SIG-M5 (cell line): ENCODE measurements at regions not wholly inside any gene's neighbourhood (a gene's known extent, or its start where the extent isn't known, plus 50 kb on each side); places are given as distances from the start of the nearest gene placed in this dataset.
"Not testable (repeated sequence)": the region's sequence is repeated elsewhere in the genome, so short reads cannot be mapped to it uniquely, and the experiment has no call there.

Source experiments
- DNase-seq: peaks from one replicate; lab custom pipeline; 2025; lab: John Stamatoyannopoulos, UW

DNA sequence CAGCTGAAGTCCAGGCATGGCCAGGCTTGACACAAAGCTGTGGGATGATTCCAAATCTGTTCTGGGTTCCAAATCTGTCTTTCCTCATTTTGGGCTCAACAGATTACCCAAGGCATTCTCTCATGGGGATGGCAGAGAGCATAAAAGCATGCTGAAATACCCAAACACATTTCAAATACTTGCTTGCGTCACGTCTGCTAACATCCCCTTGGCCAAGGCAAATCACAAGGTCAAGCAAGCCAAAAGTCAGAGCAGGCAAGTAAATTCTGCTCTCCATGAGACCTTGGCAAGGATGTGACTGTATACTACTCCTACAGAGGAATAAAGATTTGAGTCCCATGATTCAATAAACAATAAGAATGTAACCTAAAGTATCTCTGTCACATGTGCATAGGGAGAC, 306.7 kb downstream of the EPB41L4A start:
- no peak for DNase-seq

DNA sequence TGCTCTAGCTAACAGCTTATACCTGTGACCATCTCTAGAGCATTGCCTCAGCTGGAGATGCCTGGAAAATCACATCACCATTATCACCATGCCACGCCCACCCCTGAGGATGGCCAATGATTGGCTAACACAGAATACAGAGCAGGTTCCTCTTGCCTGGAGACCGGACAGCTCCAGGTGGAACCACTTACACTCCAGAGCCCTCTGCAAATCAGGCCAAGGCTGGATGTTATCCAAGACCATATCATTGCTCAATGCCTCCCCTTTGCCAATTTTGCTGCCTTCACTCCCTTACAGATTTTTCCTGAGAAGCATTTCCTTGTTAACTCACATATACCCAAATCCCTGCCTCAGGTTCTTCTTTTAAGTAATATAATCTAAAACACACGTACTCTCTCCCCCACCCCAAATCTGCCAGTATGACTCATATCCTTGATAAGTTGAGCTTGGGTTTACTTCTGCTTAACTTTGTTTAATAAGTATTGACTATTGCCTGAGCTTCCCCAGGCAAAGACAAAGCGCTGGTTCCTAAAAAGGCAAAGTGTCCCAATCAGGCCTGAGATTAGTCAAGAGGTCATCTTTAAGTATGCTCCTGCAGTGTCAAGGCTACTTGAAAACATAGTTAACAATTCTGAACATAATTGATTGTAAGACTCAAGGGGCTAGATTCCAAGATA, 309.6 kb downstream of the EPB41L4A start:
- DNase-seq = no peak

DNA sequence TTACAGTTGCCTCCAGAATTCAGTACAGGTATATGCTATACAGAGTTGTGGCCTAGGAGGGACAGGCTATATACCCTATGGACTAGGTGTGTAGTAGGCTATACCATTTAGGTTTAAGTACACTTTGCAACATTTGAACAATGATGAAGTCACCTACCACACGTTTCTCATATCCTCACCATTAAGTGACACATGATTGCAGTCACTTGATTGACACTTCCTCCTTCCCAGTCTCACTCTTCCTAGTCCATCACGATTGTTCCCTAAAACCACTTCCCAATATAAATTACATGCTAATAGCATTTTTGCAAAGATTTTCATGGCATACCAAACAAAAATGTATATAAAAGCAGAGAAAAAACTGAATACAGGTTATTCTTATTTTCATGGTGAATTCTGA, 312.2 kb downstream of the EPB41L4A start:
- no peak for DNase-seq

DNA sequence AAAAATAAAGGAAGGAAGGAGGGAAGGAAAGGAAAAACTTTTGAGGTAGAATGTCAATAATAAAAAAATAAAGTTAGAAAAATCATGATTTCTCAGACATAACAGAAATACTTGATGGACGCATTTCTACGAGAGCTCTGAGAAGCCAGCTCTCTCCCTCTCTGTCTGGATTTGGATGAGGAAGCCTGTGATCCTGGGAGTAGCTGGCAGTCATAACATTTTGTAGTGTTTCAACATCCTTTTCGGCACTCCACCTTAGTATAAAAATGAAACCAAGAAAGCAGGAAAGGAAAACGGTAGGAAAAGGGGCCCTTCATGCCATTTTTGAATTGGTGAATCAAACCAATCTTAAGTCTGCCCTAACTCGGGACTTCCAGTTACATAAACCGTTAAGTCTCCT, 321.3 kb downstream of the EPB41L4A start:
- DNase-seq = no peak

DNA sequence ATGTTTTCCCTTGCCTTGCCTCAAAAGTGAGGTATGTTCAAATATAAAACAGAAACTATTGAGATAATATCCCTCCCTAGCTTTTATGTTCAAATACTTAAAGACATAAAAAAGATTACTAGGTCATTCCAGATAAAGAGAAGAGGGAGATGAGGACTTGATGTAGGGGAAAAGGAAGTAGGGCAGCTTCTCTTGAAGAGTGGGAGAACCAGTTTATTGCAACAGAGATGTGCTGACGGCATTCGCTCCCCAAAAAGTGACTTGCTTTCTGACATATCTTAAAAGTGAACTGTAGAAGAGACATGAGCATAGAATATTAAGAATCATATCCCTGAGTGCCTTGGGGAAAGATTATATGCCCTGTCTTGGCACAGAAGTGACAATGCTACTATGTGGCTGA, 330.2 kb upstream of the NREP start:
- DNase-seq = no peak

DNA sequence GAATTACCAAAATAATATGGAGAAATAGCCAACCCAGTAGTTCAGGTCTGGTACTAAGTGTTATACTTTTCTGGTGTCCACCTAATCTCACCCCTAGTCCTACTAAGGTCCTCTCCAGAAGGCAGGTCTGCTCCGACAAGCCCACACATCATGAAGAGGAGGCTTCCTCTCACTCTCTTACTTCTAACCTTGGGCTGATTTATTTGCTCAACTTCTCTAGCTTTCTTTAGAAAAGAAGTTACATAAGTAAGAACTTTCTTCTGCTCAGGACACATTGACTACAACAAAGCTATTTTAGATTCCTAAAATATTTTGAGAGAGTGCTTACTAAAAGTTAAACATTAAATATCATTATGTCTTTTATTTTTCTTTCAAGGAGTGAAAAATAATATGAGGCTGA, 329.7 kb upstream of the NREP start:
- DNase-seq = no peak

DNA sequence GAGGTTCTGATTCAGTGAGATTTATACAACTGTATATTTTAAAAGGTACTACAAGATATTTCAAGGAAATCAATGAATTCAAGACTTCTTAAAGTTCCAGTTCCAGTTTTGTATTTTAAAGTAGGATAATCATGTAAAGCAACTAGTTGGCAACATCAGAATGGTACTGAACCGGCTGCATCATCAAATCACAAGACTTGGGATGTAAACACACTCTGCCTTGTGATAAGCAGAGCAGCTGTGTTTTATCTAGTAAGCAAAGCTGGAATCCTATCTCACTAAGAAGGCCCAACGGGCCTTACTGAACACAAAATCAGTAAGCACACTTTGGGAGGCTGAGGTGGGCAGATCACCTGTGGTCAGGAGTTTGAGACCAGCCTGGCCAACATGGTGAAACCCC, 327.2 kb upstream of the NREP start:
- DNase-seq = no peak

DNA sequence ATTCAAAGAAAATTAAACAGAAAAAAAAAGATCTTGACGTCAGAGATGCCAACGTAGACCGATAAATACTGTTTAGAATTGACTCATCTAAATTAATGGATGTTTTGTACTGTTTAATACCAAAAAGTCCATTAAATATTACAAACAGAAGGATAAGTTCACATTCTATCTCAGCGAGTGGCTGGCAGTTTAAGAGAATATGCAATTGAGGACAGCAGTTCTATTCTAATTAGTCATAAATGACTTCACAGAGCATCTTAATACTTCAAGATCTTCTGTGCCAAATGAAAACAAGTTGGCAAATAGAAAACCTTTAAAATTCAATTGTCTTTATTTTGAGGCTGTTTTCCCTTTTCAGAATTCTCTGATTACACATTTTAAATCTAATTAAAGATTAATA, 326.6 kb upstream of the NREP start:
- DNase-seq = no peak

DNA sequence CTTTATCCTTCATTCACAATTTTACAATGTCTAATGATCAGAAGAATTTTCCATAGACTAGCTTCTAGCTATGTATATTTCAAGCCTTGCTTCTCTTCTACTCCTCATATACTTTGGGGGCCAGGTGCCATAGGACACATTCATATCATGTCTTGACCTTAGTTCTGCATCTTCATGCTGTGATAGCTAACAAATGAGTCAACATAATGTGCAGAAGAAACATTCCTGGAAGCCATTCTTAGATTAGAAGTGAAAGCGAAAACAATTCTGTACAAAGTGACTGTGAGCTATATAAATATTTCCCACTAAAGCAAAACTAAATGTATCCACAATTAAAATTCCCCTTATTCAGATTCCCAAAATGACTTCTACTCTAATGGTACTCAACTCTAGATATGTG, 320.2 kb upstream of the NREP start:
- DNase-seq = no peak

DNA sequence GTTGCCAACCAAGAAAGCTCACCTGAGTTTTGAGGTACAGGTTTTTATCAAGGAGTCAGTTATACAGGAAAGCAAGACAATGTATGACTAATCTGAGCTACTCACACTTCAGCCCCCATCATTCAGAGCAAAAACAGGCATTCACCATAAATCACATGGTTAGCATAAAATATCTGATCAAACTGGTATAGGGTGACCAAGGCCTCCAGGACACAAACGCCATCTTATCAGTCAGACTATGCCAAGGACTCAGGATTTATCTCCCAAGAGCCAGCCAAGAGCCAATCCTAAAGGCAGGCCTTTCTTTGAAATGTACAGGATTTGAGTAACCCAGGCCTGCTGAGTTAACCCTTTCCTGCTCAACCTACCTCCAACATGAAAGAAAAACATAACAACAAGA, 313.0 kb upstream of the NREP start:
- no peak for DNase-seq

DNA sequence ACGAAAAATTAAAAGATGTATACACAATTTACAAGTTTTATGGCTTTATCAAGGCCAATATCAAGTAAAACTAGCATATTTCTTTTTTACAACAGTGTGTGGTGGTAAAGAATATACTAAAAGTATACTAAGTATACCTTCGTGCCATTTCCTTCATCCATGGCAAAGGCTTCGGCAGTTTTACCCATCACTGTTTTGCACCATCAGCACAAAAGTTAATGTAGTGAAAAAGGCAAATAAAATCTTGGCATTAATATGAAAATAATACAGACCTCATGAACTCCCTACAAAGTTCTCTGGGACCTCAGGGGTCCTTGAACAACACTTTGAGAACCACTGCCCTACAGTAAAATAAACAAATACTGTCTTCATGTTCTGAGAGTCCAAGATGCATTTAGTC, 312.3 kb upstream of the NREP start:
- DNase-seq = no peak

DNA sequence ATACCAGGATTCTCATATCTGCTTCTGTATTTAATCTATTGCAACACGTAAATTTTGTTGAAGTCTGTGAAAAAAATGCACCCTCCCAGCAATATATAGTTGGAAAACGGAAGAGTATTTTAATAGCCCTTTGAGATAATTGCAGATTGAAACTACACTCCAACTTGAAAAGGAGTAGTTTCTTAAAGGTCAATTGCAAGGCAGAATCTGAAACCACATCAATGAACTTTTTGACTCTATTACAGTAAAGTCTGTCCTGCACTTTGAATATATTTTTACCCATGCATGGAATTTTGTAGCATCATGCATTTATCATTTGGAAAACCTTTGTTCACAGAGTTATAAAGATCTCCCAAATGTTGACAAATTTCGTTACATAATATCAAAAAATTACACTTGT, 311.6 kb upstream of the NREP start:
- DNase-seq = no peak

DNA sequence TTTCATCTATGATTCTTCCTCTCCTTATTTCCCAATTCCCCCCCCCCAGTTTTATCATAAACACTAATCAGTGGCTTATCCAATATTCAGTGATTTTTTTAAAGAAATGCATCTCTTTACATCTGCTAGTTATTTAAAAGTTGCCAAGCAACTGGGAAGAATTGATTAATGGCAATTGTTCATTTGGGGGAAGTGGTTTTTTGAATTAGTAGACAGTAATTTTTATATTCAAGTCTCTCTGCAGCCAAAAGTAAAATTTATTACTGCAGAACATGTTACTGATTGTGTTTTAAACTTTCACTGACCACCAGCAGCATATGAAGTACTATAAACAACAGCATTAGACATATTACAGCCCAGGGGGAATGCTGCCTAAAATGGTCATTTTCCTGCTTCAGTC, 308.8 kb upstream of the NREP start:
- DNase-seq = no peak

DNA sequence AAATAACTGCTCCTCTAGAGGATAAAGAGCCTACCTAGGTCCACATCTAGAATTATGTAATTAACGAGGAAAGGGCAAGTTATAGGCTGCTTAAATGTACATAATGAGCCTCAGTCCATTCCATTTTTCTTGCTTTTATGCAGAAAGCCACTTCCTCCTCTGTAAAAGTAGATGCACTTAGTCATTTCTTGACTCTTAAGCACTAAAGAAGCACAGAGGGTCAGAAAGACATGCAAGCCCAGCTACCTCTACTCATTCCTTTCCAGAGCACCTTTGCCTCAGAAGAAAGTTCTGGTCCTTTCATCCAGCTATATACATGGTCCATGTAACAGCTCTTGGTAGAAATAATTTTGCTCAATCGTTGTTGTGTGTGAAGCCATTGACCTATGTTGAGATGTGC, 308.0 kb upstream of the NREP start:
- no peak for DNase-seq

DNA sequence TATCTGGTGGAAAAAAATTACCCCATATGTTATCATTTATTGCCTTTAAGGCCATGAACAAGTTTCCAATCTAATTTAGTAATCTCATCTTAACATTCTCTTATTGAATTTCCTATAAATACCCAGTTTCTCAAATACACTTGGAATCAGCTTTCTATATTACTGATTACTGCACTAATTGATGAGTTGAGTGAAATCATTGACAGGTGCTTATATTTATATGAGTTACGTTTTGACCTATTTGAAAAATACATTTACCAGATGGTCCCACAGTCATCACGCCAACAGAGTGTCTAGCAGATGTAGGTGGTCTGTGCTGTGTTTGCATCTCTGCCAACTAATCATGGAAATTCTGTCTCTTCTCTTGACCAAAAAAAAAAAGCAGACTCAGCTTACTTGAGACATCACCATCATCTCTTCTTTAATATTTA, 307.3 kb upstream of the NREP start:
- no peak for DNase-seq

DNA sequence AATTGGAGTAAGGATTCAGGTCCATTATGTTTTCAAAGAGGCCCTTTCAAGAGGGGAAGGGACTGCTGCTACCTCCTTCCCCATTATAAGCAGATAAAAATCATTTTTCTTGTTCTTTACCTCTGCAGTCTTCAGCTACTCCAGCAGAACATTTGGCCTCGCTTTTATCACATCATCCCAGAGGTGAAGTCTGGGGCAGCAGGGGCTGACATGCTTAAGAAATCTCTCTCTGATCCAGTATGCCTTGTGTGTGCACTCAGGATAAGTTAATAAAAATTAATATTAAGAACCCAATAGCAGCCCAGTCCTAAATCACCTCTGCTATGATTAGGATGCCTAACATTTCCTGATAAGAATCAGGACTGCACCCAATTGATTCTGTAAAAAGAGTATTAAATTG, 306.9 kb upstream of the NREP start:
- no peak for DNase-seq

DNA sequence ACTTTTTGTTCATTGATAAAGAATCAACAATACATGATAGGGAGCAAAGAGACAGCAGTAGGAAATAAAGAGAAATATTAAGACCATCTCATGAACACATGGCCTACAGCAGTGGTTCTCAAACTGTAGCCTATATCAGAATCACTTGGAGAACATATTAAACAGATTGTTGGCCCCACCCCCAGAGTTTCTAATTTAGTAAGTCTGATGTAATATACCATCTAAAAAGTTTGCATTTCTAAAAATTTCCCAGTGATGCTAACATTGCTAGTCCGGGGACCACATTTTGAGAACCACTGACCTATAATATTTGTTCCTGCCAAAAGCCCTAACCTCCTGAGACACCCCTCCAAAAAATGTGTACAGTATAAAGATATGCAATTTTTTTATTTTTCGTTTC, 306.2 kb upstream of the NREP start:
- DNase-seq = no peak

DNA sequence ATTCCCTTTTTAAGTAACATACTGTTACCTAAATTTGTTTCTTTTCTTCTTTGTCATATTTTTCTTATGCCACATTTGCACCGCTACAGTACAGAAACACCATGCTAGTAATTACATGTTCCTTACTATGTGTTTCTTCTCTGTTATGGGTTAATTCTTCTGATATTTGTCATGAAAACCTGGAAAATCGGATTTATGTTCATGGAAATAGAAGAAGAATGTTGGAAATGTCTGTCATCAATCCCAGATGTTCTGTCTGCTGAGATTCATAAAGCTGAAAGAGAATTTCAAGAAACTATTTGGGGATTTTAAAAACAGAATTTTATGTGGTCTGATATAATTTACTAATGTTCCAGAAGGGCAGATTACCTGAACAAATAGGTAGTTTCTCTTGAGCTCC, 305.2 kb upstream of the NREP start:
- DNase-seq = no peak

DNA sequence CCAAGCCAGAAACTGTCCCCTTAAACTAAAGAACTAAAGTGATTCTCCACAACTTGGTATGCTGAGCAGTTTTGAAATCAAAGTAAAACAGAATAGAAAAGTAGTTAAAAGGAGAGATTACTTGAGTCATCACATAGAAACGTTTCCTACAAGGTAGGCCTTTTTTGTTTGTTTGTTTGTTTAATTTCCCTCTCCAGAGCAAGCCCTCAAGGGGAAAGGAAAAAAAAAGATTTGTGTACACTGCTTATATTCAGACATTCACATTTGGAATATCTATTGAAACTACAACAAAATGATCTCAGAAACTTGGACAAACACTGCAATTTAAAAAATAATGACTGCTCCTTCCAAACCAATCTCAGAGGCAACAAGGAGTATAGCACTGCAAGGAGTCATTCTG, 304.7 kb upstream of the NREP start:
- no peak for DNase-seq

DNA sequence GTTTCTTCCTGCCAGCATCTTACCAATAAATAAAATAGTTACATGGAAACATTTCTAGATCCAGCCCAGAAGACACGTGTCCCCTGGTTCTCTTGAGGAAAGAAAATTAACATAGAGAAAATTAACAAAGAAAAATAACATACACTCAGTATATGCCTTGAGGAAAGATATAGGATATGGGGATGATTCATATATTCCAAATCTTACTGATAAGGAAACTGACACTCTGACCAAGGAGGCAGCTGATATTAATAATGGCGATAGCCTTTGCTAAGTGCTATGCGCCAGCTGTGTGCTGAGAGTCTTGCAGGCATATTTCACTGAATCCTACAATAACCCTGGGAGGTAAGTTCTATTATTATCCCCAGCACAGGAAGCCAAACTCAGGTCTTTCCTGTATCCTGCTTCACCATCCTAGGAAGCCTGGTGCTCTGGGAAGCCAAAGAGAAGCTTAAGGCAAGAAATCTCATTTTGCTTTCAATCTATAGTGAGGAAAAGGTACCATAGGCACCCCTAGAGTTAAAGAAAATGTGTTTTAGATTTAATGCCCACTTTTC, 302.7 kb upstream of the NREP start:
- no peak for DNase-seq

DNA sequence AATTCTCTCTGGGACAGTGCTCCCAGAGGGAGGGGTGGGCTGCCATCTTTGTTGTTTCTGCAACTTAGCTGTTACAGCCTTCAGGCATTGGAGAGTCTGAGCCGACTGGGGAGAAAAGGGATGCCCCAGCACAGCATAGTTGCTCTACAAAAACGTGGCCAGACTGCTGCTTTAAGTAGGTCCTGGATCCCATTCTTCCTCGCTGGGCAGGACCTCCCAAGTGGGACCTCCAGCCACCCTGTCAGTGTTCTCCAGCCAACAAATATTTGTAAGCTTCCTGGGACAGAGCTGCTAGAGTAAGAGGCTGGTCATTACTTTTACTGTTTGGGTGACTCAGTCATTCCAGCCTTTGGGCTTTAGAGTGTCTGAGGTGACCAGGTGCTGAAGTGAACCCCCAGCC, 292.7 kb upstream of the NREP start:
- no peak for DNase-seq

DNA sequence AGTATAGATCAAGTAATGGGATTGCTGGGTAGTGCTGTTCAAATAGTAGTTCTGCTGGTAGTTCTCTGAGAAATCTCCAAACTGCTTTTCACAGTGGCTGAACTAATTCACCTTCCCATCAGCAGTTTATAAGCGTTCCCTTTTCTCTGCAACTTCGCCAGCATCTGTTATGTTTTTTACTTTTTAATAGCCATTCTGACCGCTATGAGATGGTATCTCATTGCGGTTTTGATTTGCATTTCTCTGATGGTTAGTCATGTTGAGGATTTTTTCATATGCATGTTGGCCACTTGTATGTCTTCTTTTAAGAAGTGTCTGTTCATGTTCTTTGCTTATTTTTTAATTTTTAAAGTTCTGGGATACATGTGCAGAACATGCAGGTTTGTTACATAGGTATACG, 279.2 kb upstream of the NREP start:
- no peak for DNase-seq

DNA sequence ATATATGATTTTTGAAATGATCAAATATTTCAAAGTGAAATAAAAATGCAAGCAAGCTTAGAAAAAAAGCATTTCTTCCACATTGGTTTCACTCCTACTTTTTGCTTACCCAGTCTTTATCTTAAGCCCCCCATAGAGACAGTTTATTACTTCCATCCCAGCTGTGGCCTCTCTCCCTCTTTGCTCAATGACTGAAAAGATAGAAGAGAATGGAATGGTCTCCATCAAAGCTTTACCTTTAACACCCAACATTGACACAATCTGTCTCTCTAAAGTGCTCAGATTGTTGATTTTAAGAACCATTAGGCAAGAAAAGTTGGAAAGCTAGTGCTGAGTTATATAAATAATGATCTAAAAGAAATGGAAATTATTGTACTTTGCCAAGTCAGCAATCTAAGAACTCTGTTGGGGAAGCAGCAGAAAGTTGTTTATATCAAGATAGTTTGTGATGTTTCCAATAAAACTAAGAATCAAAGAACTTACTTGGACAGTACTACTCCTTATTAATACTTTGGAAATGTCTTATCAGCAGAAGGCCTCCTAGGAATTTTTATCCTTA, 277.5 kb upstream of the NREP start:
- DNase-seq = no peak

DNA sequence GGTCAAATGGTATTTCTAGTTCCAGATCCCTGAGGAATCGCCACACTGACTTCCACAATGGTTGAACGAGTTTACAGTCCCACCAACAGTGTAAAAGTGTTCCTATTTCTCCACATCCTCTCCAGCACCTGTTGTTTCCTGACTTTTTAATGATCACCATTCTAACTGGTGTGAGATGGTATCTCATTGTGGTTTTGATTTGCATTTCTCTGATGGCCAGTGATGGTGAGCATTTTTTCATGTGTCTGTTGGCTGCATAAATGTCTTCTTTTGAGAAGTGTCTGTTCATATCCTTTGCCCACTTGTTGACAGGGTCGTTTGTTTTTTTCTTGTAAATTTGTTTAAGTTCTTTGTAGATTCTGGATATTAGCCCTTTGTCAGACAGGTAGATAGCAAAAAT, 269.9 kb upstream of the NREP start:
- DNase-seq = not testable (repeated sequence)
